Neuronal stem cell (in vitro differentiated cells): ENCODE measurements at regions not wholly inside any gene's neighbourhood (a gene's known extent, or its start where the extent isn't known, plus 50 kb on each side); places are given as distances from the start of the nearest gene placed in this dataset.

ENCODE experiments used
- DNase-seq: peaks from one replicate; pipeline ENCODE4 v3.0.0-alpha.2; 2013; ENCODE audit warnings: low spot score
- H2AFZ ChIP-seq: one replicate; pipeline ENCODE4 v1.6.1; 2013; ENCODE audit warnings: mild to moderate bottlenecking, low read length, inconsistent platforms
- H2AK5ac ChIP-seq: 2 replicates; pipeline ENCODE4 v1.6.1; 2013; ENCODE audit warnings: low read depth, mild to moderate bottlenecking, inconsistent platforms, low read length, moderate library complexity, mixed read lengths
- H2BK120ac ChIP-seq: 2 replicates; pipeline ENCODE4 v1.6.1; 2013; ENCODE audit warnings: low read depth, mild to moderate bottlenecking, inconsistent platforms, low read length, moderate library complexity, mixed read lengths
- H2BK12ac ChIP-seq: one replicate; pipeline ENCODE4 v1.6.1; 2013; ENCODE audit warnings: low read length, inconsistent platforms
- H2BK15ac ChIP-seq: 2 replicates; pipeline ENCODE4 v1.6.1; 2013; ENCODE audit warnings: mild to moderate bottlenecking, low read length, inconsistent platforms, mixed read lengths
- H2BK5ac ChIP-seq: one replicate; pipeline ENCODE4 v1.6.1; 2013; ENCODE audit warnings: inconsistent platforms, mild to moderate bottlenecking, low read length, moderate library complexity
- H3K14ac ChIP-seq: one replicate; pipeline ENCODE4 v1.6.1; 2013; ENCODE audit warnings: low read length, inconsistent platforms
- H3K18ac ChIP-seq: 2 replicates; pipeline ENCODE4 v1.6.1; 2013; ENCODE audit warnings: low read length, inconsistent platforms
- H3K23ac ChIP-seq: 2 replicates; pipeline ENCODE4 v1.6.1; 2013; ENCODE audit warnings: low read depth, mild to moderate bottlenecking, mixed read lengths, low read length, inconsistent platforms; ENCODE audit not compliant: poor library complexity
- H3K27ac ChIP-seq: replicated peaks from 3 replicates; pipeline ENCODE4 v1.5.1; 2013; ENCODE audit warnings: low read length, inconsistent platforms
- H3K27me3 ChIP-seq, 3 experiments: 2 replicates each; pipeline ENCODE4 v1.6.1; 2013; ENCODE audit warnings: low read length in 3 of 3, mild to moderate bottlenecking in 2 of 3, inconsistent platforms in 1 of 3, low read depth in 1 of 3, mixed read lengths in 1 of 3, moderate library complexity in 1 of 3; ENCODE audit not compliant: control insufficient read depth in 3 of 3, insufficient read depth in 3 of 3
- H3K36me3 ChIP-seq, 2 donors: replicated peaks in 1 of 2; 2 replicates each; pipeline ENCODE4 v1.6.1; 2013; ENCODE audit warnings: low read length in 2 of 2; ENCODE audit not compliant: control insufficient read depth in 2 of 2, insufficient read depth in 2 of 2
- H3K4ac ChIP-seq: 2 replicates; pipeline ENCODE4 v1.6.1; 2013; ENCODE audit warnings: inconsistent platforms, mild to moderate bottlenecking, low read length, moderate library complexity
- H3K4me1 ChIP-seq, 2 donors: 1 replicate in 1 of 2; 2 replicates in 1 of 2; pipeline ENCODE4 v1.6.1; 2013; ENCODE audit warnings: low read length in 2 of 2, low read depth in 1 of 2; ENCODE audit not compliant: control insufficient read depth in 2 of 2, insufficient read depth in 1 of 2
- H3K4me2 ChIP-seq: one replicate; pipeline ENCODE4 v1.6.1; 2013; ENCODE audit warnings: mild to moderate bottlenecking, low read length, inconsistent platforms; ENCODE audit not compliant: insufficient read depth, poor library complexity, severe bottlenecking
- H3K4me3 ChIP-seq, 2 donors: 2 replicates each; pipeline ENCODE4 v1.5.1; 2013; ENCODE audit warnings: low read length in 2 of 2, mild to moderate bottlenecking in 2 of 2, inconsistent platforms in 1 of 2, moderate library complexity in 1 of 2
- H3K79me1 ChIP-seq: one replicate; pipeline ENCODE4 v1.6.1; 2013; ENCODE audit warnings: low read depth, mild to moderate bottlenecking, inconsistent platforms, low read length, moderate library complexity
- H3K9ac ChIP-seq: one replicate; pipeline ENCODE4 v1.6.1; 2013; ENCODE audit warnings: mild to moderate bottlenecking, low read depth, low read length, inconsistent platforms; ENCODE audit not compliant: poor library complexity
- H3K9me3 ChIP-seq, 2 donors: replicated peaks in 1 of 2; 2 replicates each; pipeline versions ENCODE3 to v1.6.1; 2013; ENCODE audit warnings: low read length in 2 of 2, mild to moderate bottlenecking in 2 of 2, inconsistent platforms in 1 of 2, low read depth in 1 of 2, mixed read lengths in 1 of 2, moderate library complexity in 1 of 2; ENCODE audit not compliant: control insufficient read depth in 2 of 2, insufficient read depth in 1 of 2
- H4K8ac ChIP-seq: one replicate; pipeline ENCODE4 v1.6.1; 2013; ENCODE audit warnings: low read depth, mild to moderate bottlenecking, inconsistent platforms, low read length, moderate library complexity
- H4K91ac ChIP-seq: one replicate; pipeline ENCODE4 v1.6.1; 2013; ENCODE audit warnings: low read length, low read depth, mild to moderate bottlenecking, inconsistent platforms; ENCODE audit not compliant: poor library complexity
- WGBS, 2 donors: extraction: QIAGEN DNeasy Blood & Tissue Kit; methylation state at CpG; one replicate each; pipeline ENCODE4 v1.1.7; 2013; ENCODE audit warnings: missing lambda C conversion rate in 2 of 2, mixed read lengths in 1 of 2; ENCODE audit not compliant: insufficient read length in 2 of 2, insufficient replicate concordance in 1 of 2; ENCODE audit errors: extremely low coverage in 2 of 2; 5-methylcytosine and 5-hydroxymethylcytosine counted together

- H2BK5ac ChIP-seq, result no peak overlapping the region
- H4K91ac ChIP-seq, result no peak overlapping the region
- H3K4ac ChIP-seq, result no peak overlapping the region
- H3K9me3 ChIP-seq, result no peaks in the 10 kb centered on the region
- H2BK120ac ChIP-seq, result no peak overlapping the region
- H3K4me1 ChIP-seq, result no peaks in the 10 kb centered on the region
- no peak overlapping the region for H3K4me3 ChIP-seq
- H3K18ac ChIP-seq, result no peak overlapping the region
- DNase-seq, result no peak
- no peak overlapping the region for H4K8ac ChIP-seq
- H2AFZ ChIP-seq, result no peak overlapping the region
- H3K14ac ChIP-seq, result no peak overlapping the region
- no peak overlapping the region for H2BK15ac ChIP-seq
- no peaks in the 10 kb centered on the region for H3K27me3 ChIP-seq
- no peak overlapping the region for H3K9ac ChIP-seq
- no peaks in the 10 kb centered on the region for H3K36me3 ChIP-seq
- no peak overlapping the region for H2AK5ac ChIP-seq
- WGBS, 2 donors, result no CpG with 5 or more reads among the region's 1 CpG
- no peak overlapping the region for H3K4me2 ChIP-seq
- no peak overlapping the region for H2BK12ac ChIP-seq
- H3K27ac ChIP-seq, result no peak overlapping the region
- no peak overlapping the region for H3K23ac ChIP-seq
- no peaks in the 10 kb centered on the region for H3K79me1 ChIP-seq
Measured at GRCh38 chr4:160371446-160371845, 1268.6 kb downstream of the RAPGEF2 start.

- no CpG with 5 or more reads among the region's 5 CpGs for WGBS, 2 donors
- H3K4me1 ChIP-seq, result no peaks in the 10 kb centered on the region
- no peaks in the 10 kb centered on the region for H3K27me3 ChIP-seq
- H2BK120ac ChIP-seq, result no peak overlapping the region
- DNase-seq, result no peak
- H4K91ac ChIP-seq, result no peak overlapping the region
- no peak overlapping the region for H3K4me3 ChIP-seq
- H2BK12ac ChIP-seq, result no peak overlapping the region
- no peak overlapping the region for H4K8ac ChIP-seq
- H2AK5ac ChIP-seq, result no peak overlapping the region
- H2AFZ ChIP-seq, result no peak overlapping the region
- no peaks in the 10 kb centered on the region for H3K9me3 ChIP-seq
- H3K18ac ChIP-seq, result no peak overlapping the region
- no peak overlapping the region for H2BK15ac ChIP-seq
- no peaks in the 10 kb centered on the region for H3K36me3 ChIP-seq
- no peak overlapping the region for H3K4me2 ChIP-seq
- H2BK5ac ChIP-seq, result no peak overlapping the region
- H3K79me1 ChIP-seq, result no peaks in the 10 kb centered on the region
- H3K27ac ChIP-seq, result no peak overlapping the region
- no peak overlapping the region for H3K4ac ChIP-seq
- H3K14ac ChIP-seq, result no peak overlapping the region
- H3K23ac ChIP-seq, result no peak overlapping the region
- no peak overlapping the region for H3K9ac ChIP-seq
Measured at GRCh38 chr4:160372390-160372789, 1269.5 kb downstream of the RAPGEF2 start.

GRCh38 chr4:160373911-160374310 is 1271.0 kb downstream of the RAPGEF2 start:
- H2AK5ac ChIP-seq, result no peak overlapping the region
- H3K14ac ChIP-seq, result no peak overlapping the region
- H3K79me1 ChIP-seq, result no peaks in the 10 kb centered on the region
- H2AFZ ChIP-seq, result no peak overlapping the region
- no peak overlapping the region for H4K91ac ChIP-seq
- H4K8ac ChIP-seq, result no peak overlapping the region
- H3K27me3 ChIP-seq, result no peaks in the 10 kb centered on the region
- H3K27ac ChIP-seq, result no peak overlapping the region
- H3K4me3 ChIP-seq, result no peak overlapping the region
- DNase-seq, result no peak
- no peak overlapping the region for H3K4ac ChIP-seq
- no peaks in the 10 kb centered on the region for H3K4me1 ChIP-seq
- no peak overlapping the region for H2BK15ac ChIP-seq
- no peak overlapping the region for H2BK5ac ChIP-seq
- H3K18ac ChIP-seq, result no peak overlapping the region
- H3K4me2 ChIP-seq, result no peak overlapping the region
- WGBS, 2 donors, result no CpG with 5 or more reads among the region's 2 CpGs
- H2BK12ac ChIP-seq, result no peak overlapping the region
- no peak overlapping the region for H3K23ac ChIP-seq
- no peak overlapping the region for H2BK120ac ChIP-seq
- no peaks in the 10 kb centered on the region for H3K9me3 ChIP-seq
- no peak overlapping the region for H3K9ac ChIP-seq
- H3K36me3 ChIP-seq, result no peaks in the 10 kb centered on the region

- Histone ChIP-seq H3K27ac (no peak overlapping the region), H3K4me1 (no peaks in the 10 kb centered on the region), H3K79me1 (no peaks in the 10 kb centered on the region), H2BK120ac (no peak overlapping the region), H2BK5ac (no peak overlapping the region), H2BK15ac (no peak overlapping the region), H3K23ac (no peak overlapping the region), H2BK12ac (no peak overlapping the region), H2AFZ (no peak overlapping the region), H4K91ac (no peak overlapping the region), H3K9me3 (no peaks in the 10 kb centered on the region), H3K27me3 (no peaks in the 10 kb centered on the region), H4K8ac (no peak overlapping the region), H3K18ac (no peak overlapping the region), H2AK5ac (no peak overlapping the region), H3K14ac (no peak overlapping the region), H3K36me3 (no peaks in the 10 kb centered on the region), H3K4me3 (no peak overlapping the region), H3K4me2 (no peak overlapping the region), H3K4ac (no peak overlapping the region), H3K9ac (no peak overlapping the region)
- WGBS, 2 donors, result no CpG with 5 or more reads among the region's 2 CpGs
- DNase-seq, result no peak
Measured at GRCh38 chr4:160375772-160376452, 1273.0 kb downstream of the RAPGEF2 start.
